Peyer's patch (tissue), 4 donors: ENCODE measurements at regions not wholly inside any gene's neighbourhood (a gene's known extent, or its start where the extent isn't known, plus 50 kb on each side); places are given as distances from the start of the nearest gene placed in this dataset.

Experiments
- CTCF ChIP-seq, 6 experiments: fragments of 450-650 bp in 4 of 6; fragments of 200-600 bp in 2 of 6; sonication (generic) in 1 of 6; IDR thresholded peaks; one replicate each; pipeline ENCODE4 v1.5.1; 2017 to 2019; ENCODE audit warnings: antibody characterized with exemption in 6 of 6, mild to moderate bottlenecking in 3 of 6, moderate library complexity in 1 of 6
- POLR2A ChIP-seq, 2 donors: fragments of 450-650 bp; IDR thresholded peaks; one replicate each; pipeline ENCODE4 v1.5.1; 2017; ENCODE audit warnings: antibody characterized with exemption in 2 of 2, mild to moderate bottlenecking in 2 of 2, moderate library complexity in 2 of 2

GRCh38 chr1:60922304-60922703 is 160.1 kb upstream of the NFIA start:
- no peak for TF ChIP-seq CTCF (IDR thresholded peaks at IDR 0.05)
- TF ChIP-seq POLR2A (IDR thresholded peaks at IDR 0.05) = no peak
